Caki2 (cell line): ENCODE measurements at regions not wholly inside any gene's neighbourhood (a gene's known extent, or its start where the extent isn't known, plus 50 kb on each side); places are given as distances from the start of the nearest gene placed in this dataset.
A peak's percentile ranks its signal among the peaks of the same experiment; 100 is the strongest.

Experiments used
- DNase-seq: peaks from one replicate; pipeline ENCODE4 v3.0.0-alpha.2; 2015; ENCODE audit warnings: low read depth
- in situ Hi-C: cut with HindIII; loops from 2 replicates; pipeline ENCODE4 v1.10.0; 2016; ENCODE audit warnings: low sequenced_read_pairs, low pct_unique_long_range_greater_than_20kb, mixed read lengths

DNA sequence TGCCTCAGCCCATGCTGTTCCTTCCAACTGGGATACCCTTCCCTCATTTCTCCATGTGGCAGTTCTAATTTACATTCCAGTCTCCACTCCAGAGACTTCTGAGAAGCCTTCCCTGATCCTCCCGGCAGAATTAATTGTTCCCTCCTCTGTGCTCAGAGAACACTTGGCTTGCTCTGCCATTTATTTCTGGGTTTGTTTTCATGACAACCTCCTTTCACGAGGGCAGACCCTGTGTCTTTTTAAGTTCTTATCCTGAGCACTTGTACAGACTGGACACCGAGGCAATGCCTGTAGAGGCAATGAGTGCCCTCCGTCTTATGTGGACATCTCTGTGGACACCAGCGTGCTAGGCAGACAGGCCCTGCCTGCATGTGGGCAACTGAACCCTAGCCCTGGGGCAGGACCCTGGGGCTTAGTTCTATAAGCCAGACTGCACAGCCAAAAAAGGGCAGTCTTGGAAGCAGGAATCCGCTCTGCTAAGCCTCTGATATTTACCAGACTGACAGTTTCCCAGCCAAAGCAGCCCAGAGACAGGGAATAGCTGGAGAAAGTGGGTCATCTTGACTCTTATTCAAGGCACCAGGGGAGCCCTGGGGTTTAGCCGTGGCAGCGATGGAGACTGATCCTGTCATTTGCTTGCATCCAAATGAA lies 474.0 kb downstream of the RPS24 start:
- DNase-seq: no peak
- in situ Hi-C loops: no loop called here

DNA sequence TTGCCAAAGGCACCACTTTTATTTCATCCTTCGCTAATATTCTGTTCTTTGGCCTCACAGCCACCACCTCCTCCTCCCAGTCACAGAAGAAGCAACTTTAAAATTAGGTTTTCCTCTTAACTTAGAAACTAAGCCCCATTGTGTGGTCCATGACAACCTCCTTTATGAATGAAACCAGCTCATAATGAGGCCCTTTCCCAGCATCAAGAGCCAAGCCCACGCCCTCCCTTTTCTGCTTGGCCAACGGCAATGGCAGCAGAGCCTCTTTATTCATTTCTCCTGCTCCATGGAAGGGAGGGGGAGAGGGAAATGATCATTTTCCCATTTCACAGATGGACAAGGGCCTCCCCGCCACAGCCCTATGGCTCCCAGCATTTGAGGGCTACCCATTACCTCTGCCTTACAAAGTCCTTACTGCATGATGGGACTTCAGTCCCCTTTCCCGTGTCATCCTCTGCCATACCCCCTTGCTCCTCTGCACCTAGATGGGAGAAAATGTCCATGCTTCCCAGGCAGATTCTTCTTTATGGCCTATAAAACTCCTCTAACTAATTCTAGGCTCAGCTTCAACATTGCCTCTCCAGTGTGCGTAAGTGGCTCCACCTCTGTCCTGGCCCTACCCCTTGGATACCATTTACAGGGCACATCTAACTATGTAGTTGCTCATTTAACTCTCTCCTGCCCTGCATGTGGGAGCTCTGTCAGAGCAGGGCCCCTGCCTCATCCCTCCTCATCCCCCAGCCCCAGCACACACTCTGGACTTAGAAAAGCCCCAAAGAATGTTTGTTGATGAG lies 475.5 kb downstream of the RPS24 start:
- in situ Hi-C loops: no loop called here
- no peak for DNase-seq

DNA sequence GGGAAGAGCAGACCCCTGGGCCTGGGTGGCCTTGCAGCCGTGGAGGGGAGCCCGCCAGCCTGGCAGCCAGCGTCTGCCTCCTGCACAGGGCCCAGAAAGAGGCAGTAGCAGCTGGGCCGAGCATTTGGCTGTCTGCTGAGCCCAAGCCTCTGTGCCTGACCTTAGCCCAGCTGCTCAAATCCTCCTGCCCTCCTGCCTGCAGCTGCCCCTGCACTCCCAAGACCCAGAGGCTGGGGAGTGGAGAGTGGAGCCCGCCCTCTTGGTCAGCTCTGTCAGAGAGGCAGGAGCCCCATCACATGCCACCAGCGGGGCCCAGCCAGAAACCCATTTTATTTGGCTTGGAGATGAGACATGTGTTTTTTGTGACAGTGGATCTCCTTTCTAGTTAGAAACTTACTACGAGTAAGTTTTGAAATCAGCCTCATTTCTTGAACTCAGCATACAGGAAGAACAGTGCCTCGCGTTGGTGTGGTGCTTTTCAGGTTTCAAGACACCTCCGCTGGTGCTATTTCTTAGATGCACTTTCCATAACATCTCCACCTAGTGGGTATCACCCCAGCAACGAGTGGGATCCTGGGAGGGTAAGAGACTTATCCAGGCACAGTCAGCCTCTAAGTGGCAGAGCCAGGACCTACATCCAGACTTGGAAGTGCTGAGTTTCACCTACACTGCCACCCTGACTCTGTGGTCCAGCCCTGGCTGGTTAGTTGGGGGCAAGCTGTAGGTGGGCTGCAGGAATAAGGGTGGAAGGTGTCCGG lies 477.1 kb downstream of the RPS24 start:
- no peak for DNase-seq
- in situ Hi-C loops: no loop called here

DNA sequence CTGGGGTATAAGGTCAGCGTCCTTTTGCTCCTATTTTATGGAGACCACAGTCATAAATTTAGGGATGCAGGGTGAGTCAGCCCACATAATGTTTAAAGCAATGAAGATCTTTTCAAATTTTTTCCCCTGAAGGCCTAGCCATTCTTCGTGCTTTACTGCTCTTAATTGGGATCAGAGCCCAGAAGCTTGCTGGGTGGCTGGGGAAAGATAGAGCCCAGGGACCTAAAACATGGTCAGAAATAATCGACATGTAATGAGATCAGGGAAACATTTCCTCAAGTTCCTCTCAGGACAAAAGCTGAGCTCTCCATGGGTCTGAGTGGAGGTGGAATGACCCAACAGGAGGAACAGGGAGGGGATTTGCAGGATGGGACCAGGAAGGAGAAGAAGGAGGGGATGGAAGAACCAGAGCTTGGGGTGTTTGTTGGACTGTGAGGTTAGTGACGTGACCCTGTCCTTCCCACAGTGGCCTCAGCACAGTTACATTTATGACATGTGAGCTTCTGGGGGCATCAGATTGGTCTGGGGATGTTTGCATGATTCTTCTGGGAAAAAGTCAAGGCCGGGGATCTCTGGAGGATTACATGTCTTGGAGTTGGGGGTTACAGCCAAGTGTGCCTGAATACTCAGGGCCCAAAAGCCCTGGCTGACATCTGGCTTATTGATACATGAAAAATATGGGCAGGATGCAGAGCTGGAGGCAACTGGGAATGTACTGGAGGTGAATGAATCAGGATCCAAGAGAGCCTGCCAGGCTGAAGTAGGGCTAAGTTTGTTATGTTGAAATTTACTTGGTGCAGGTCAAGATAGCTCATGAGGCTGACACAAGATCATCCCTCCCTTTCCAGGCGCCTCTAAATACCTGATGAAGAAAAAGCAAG lies 477.9 kb downstream of the RPS24 start:
- in situ Hi-C loops: no loop called here
- no peak for DNase-seq

DNA sequence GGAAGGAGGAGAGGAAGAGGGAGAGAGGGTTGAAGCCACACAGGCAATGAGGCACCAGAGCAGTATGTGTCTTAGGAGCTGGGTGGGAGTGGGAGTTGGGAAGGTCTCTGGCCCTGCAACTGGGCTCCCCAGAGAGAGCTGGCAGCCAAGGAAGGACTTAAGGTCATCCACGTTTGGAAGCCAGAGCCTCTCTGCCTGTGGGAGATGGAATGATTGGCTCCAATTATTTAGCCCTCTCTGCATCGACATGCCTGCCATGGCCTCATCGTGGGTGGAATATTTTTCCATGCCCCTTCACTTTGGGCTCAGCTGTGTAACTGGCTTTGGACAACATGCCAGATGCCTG lies 478.5 kb downstream of the RPS24 start:
- in situ Hi-C loops: no loop called here
- DNase-seq: no peak

DNA sequence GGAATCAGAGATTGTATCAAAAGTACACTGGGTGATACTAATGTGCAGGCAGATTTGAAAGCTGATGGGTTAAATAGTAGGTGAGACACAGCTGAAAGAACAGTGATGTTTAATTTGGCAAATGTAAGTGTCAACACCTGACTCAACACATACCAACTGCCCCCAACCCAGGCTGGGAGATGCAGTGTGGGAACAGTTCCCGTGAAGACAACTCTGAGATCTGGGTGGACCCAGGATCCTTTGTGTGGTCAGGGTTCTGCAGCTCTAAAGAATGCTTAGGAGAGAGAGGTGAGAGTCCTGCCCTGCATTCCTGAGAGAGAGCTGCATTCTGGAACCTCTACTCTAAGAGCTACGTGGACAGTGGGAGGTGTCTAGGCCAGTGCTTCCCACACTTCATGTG lies 479.7 kb downstream of the RPS24 start:
- in situ Hi-C loops: no loop called here
- DNase-seq: peak; percentile 45

DNA sequence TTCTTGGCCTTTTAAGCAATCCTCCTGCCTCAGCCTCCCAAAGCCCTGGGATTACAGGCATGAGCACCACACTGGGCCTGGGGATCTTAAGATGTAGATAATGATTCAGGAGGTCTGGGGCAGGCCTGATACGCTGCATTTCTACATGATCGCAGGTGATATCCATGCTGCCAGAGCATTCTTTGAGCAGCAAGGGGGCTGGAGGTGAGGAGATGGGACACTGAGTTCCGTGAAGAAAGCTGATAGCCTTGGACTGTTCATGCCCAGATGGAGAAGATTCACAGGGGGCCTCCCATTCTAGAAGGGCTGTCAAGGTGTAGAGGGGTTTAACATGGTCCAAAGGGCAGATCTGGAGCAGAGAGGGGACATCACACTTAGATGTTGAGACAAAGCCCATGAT lies 480.3 kb downstream of the RPS24 start:
- in situ Hi-C loops: no loop called here
- DNase-seq: no peak

DNA sequence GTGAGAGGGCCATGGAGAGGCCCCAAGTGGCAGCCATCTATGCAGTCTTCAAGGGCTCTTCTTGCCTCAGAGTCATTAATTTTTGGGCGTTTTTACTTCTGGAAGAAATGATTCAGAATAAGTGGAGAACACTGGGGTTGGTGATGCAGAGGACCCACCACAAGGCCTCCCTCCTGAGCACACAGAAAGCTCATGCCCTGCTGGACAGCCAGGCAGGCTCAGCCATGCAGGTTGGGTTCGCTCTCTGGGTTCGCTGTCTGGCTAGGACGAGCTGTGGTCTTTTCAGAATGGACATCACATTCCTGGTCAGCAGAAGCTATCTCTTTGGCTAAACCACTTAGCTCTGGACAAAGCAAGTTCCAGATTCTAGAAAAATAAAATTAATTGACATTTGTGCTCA lies 480.8 kb downstream of the RPS24 start:
- DNase-seq: no peak
- in situ Hi-C loops: no loop called here

DNA sequence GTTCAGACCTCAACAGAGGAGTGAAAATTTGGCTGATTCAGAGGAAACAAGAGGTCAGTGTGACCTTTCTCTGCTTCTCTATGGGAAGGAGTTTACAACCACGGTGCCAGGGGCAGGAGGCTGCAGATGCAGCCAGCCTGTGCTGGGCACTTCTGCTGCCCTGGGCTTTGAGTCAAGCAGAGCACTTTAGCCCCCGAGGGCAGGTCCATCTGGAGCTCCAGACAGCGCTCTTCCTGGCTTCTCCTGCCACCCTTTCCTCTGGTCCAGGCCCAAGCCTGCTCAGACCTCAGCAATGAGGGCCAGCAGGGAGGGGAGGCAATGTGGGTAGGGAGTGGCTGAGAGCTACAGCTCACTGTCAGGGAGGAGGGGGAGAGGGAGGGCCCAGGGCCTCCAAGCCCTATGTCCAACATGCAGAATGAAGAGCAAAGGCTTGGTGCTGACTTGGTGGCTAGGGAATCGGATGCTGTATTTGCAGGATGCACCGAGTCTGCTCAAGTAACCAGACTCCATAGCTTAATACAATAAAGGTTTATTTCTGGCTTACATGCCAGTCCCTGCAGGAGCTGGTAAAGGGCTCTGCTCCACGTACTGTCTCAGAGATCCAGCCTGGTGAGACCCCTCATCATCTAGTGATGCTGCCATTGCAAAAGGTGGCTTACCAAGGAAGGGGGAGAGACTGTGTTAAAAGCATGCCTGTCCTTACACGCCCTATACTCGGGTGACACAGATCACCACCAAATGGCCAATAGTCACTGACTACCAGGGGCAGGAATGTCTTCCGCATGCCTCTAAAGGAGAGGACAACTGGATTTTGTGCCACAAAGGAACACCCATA lies 481.6 kb downstream of the RPS24 start:
- DNase-seq: no peak
- in situ Hi-C loops: no loop called here

DNA sequence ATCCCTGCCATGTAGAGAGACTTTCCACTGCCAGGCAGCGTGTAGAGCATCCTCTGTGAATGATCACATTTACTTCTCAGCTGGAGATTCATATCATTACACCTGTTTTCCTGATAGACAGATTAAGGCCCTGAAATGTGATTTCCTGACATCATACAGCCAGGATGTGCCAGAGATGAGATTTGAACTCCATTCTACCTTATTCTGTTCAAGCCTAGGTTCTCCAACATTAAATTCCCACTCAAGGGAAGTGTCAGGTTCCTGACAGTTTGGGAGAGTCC lies 482.1 kb downstream of the RPS24 start:
- DNase-seq: no peak
- in situ Hi-C loops: no loop called here

DNA sequence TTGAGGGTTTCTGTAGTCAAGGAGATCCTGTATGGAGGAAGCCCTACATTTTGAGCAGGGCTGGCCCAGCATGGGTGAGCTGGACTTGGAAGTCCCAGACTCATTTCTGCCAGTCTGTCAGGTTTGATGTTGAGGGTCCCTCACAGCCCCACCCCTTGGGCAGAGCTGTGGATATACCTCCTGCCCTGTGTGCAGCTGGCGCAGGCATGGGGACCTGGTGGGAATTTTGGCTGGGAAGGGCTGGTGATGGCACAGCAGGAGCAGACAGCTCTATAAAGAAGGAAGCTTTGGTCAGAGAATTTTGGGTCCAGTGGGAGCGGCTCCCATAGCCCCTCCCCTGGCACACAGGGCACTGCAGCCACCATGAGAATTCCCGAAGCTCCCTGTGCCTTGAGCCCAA lies 482.6 kb downstream of the RPS24 start:
- no peak for DNase-seq
- in situ Hi-C loops: no loop called here

DNA sequence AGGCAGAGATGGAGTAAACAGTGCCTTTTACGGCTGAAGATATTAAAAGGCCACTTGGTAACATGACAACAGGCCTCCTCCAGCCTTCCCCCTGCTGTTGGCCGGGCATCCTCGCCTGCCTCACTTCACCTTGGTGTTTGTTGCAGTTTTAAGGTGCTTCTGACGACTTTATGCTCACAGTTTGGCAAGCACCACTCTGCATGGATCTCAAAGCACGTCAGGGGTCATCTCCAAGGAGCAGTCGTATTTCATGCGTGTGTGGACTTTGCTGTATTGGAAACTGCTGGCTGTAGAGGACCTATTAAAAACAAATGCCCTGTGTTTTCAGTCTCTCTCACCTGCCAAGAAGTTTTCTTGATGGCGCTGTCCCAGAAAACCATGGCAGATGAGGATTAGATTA lies 483.1 kb downstream of the RPS24 start:
- DNase-seq: no peak
- in situ Hi-C loops: no loop called here

DNA sequence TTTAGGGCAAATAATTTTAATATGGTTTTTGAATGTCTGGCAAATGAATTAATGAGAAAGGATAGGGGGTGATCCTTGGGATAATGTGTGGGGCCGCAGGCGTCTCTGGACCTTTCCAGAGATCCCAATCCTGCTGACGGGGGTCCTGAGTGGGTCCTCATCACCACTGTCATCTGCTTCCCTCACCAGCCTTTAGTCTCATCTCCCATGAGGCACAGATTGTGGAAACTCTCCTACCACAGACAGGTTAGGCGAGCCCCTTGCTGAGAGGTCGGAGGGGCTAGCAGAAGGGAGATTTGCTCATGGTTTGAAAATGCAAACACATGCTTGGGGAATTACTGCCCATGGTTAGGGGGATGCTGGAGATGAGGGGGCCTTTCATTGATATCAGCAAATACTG lies 484.6 kb downstream of the RPS24 start:
- DNase-seq: no peak
- in situ Hi-C loops: no loop called here

DNA sequence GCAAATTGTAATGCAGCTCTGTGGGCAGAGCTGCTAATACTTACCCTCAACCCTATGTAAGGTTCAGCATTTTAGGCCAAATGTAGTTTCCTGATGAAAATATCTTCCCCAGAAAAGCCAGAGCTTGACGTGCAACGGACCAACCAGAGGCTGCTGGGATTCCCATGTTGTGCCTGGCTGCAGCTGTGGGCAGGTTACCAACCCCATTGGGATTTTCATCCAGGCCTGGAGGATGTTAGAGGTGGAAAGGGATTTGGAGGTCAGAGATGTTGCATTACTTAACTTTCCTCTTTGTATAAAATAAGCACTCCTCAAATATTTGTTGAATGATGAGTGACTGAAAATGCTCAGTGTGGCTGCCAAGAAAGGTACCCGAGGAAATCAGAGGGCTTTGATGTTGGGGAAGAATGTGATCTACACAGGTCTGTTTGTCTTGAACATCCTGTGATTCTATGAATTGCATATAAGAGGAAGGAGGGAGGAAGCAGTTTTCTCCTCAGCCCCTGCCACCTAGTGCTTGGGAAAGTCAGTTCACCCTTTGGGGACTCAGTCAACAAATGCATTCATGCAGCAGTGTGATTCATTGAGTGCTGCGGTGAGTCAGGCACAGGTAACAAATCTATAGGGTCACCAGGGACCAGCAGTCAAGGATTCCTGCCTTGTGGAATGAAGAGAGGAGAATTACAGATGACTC lies 487.2 kb downstream of the RPS24 start:
- in situ Hi-C loops: no loop called here
- peak; percentile 64 for DNase-seq

DNA sequence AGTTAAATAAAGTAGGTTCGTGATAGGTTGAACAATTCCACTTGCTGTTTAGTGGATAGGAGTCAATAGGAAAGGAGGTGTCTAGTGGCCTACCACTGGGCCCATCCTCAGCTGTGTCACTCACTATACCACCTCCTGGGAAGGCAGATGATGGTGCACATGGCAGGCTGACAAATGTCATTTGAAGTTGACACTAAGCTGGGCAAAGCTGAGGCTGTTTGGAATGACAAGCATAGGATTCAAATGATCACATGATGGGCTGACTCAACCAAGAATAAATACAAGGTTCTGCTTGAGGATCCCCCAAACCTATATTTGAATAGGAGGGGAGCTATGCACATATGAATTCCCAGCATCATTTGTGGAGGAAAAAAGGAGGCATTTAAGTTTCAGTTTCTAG lies 489.8 kb downstream of the RPS24 start:
- DNase-seq: no peak
- in situ Hi-C loops: no loop called here

DNA sequence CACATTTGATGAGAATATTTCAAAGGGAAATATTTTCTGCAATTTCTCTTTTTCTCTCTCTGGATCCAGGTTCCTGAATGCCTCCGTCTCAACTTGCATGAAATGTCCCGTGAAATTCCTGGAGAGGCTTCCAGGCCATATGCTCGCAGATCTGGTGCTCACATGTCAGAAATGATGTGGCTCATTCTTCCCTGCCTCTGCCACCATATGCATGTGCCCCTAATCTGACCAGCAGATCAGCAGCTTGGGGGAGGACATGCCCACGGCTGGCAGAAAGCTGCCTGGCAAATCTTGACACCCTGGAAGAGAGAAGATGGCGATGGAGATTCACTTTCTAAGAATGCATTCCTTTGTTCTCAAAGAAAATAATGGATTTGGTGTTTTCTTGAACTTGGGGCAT lies 490.7 kb downstream of the RPS24 start:
- DNase-seq: no peak
- in situ Hi-C loops: no loop called here

DNA sequence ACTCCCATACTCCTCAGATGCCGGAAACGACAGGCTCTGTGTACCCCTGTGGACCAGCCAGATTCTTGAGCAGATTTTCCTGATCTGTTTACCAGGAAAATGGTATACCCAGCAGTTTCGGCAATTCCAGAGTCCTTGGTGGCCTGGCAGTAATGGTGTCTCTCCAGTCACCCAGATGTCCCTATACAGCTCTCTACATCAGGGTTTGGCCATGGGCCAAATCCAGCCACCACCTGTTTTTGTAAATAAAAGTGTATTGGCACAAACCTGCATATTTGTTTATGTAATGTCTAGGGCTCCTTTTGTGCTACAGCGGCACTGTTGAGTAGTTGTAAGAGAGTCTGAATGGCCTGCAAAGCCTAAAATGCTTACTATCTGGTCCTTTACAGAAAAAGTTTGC lies 491.3 kb downstream of the RPS24 start:
- in situ Hi-C loops: no loop called here
- DNase-seq: no peak

DNA sequence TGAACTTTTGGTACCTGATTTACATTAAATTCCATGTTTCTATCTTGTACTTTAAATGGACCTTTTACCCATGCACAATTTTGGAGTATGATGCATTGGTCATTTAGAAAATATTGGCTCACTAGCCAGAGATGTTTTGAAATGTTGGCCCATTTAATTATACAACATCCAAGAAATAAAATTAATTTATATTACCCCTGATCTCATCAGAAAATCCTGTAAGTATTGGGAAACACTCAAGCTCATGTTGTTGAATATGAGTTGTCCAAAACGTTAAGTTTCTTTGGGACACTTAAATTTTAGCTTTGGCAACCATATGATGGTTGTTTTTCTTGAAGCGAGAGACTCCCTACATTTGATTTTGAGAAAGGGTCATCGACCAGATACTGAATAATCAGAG lies 492.7 kb downstream of the RPS24 start:
- in situ Hi-C loops: no loop called here
- no peak for DNase-seq
